Heart left ventricle (tissue), 13 donors: ENCODE measurements at regions not wholly inside any gene's neighbourhood (a gene's known extent, or its start where the extent isn't known, plus 50 kb on each side); places are given as distances from the start of the nearest gene placed in this dataset.

Experiments used
- POLR2A ChIP-seq, 2 donors: fragments of 450-650 bp; IDR thresholded peaks; one replicate each; pipeline ENCODE4 v1.6.1; 2017; ENCODE audit warnings: antibody characterized with exemption in 2 of 2, mild to moderate bottlenecking in 2 of 2, moderate library complexity in 2 of 2
- TF ChIP-seq, protein P1 (sequence below), 12 donors: fragments of 200-600 bp; sonication (generic) in 4 of 12; IDR thresholded peaks; one replicate each; pipeline versions ENCODE4 v1.5.0 to v1.8.0; 2018 to 2022; ENCODE audit warnings: antibody characterized with exemption in 12 of 12, mild to moderate bottlenecking in 5 of 12
- donor health status: ischemic (EF 13 %, LVEDD 7.1; RV severe dilation, severe dysfunction).
- donor health status: DM: no; HTN: yes; CAD: no.
- donor health status: DM: no; HTN: no; CAD: no.
- donor health status: ischemic (EF 25% LVEDD 6.9; RV normal size, moderate dysfunction).
- donor health status: ischemic (EF 25% LVEDD 5.7; RV mildly dilated, moderate dysfunction).
- donor health status: ischemic (EF 35%, LVEDD 5.7; RV mildly dilated, moderate dysfunction).
- donor health status: nonischemic (EF 11% LVEDD 7.7; RV severe dilation, severe dysfunction).
- donor health status: DM: yes; HTN: yes; CAD: no.
- donor health status: PGD.
- donor health status: ischemic (EF 29% LVEDD 5.4; RV normal size, mild dysfunction).
- donor health status: nonischemic (EF 23%, LVEDD 6.1; RV moderate dilation, normal function).

DNA sequence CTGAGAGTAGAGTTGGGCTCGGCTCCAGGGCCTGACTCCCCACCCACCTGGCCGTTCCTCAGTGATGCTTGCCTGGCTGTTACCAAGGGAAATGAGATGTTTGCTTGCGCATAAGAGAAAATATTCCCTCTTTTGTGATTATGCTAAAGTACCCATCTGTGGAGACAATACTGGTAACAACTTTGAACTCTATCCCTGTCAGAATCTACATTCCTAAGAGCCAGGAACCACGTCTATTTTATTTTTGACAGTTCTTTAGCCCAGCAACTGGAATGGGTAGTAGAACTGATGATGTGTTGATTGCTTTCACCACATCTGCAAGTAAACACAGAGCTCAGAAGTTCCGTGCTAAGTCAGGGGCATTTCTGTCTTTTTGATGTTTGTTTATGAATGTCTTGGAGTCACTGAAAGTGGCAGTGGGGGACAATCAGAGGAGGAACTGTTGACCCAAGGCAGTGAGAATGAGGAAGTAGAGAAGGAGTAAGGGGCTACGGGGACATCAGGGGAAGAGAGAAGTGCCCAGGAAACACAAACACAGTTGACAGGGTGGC, 348.3 kb upstream of the SOX11 start:
- TF ChIP-seq, protein P1, sequence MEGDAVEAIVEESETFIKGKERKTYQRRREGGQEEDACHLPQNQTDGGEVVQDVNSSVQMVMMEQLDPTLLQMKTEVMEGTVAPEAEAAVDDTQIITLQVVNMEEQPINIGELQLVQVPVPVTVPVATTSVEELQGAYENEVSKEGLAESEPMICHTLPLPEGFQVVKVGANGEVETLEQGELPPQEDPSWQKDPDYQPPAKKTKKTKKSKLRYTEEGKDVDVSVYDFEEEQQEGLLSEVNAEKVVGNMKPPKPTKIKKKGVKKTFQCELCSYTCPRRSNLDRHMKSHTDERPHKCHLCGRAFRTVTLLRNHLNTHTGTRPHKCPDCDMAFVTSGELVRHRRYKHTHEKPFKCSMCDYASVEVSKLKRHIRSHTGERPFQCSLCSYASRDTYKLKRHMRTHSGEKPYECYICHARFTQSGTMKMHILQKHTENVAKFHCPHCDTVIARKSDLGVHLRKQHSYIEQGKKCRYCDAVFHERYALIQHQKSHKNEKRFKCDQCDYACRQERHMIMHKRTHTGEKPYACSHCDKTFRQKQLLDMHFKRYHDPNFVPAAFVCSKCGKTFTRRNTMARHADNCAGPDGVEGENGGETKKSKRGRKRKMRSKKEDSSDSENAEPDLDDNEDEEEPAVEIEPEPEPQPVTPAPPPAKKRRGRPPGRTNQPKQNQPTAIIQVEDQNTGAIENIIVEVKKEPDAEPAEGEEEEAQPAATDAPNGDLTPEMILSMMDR (IDR thresholded peaks at IDR 0.05), result no peak
- no peak for TF ChIP-seq POLR2A (IDR thresholded peaks at IDR 0.05)
